Osteoblast (primary cell): ENCODE measurements at regions not wholly inside any gene's neighbourhood (a gene's known extent, or its start where the extent isn't known, plus 50 kb on each side); places are given as distances from the start of the nearest gene placed in this dataset.
A peak's percentile ranks its signal among the peaks of the same experiment; 100 is the strongest.

ENCODE experiments used
- DNase-seq: peaks from one replicate; pipeline ENCODE4 v3.0.0; 2011; ENCODE audit warnings: low spot score, mixed read lengths; ENCODE audit not compliant: insufficient read length; ENCODE audit errors: missing footprints
- H2AFZ ChIP-seq: 2 replicates; pipeline ENCODE4 v1.6.0; 2011; ENCODE audit warnings: mild to moderate bottlenecking, low read length
- H3K27ac ChIP-seq: 2 replicates; pipeline ENCODE4 v1.5.1; 2011; ENCODE audit warnings: mild to moderate bottlenecking, low read depth, low read length, moderate library complexity
- H3K27me3 ChIP-seq: 2 replicates; pipeline ENCODE4 v1.6.0; 2012; ENCODE audit warnings: mild to moderate bottlenecking, control low read depth, inconsistent platforms, low read length, moderate library complexity; ENCODE audit not compliant: insufficient read depth
- H3K36me3 ChIP-seq: 2 replicates; pipeline ENCODE4 v1.5.1; 2011; ENCODE audit warnings: mild to moderate bottlenecking, low read length, control low read depth, moderate library complexity; ENCODE audit not compliant: insufficient read depth
- H3K4me1 ChIP-seq: 2 replicates; pipeline ENCODE4 v1.5.1; 2011; ENCODE audit warnings: mild to moderate bottlenecking, low read length, control low read depth, moderate library complexity; ENCODE audit not compliant: insufficient read depth
- H3K4me2 ChIP-seq: 2 replicates; pipeline ENCODE4 v1.6.0; 2011; ENCODE audit warnings: mild to moderate bottlenecking, low read length; ENCODE audit not compliant: insufficient read depth
- H3K4me3 ChIP-seq: fragments of 200-600 bp; sonication (generic); 3 replicates; pipeline ENCODE4 v1.5.1; 2012; ENCODE audit warnings: mild to moderate bottlenecking, low read length, inconsistent platforms; ENCODE audit not compliant: insufficient read depth
- H3K79me2 ChIP-seq: 2 replicates; pipeline ENCODE4 v1.6.0; 2012; ENCODE audit warnings: mild to moderate bottlenecking, low read length, control low read depth, inconsistent platforms; ENCODE audit not compliant: insufficient read depth
- H3K9me3 ChIP-seq: 2 replicates; pipeline ENCODE4 v1.5.1; 2011; ENCODE audit warnings: low read depth, low read length, control low read depth
- H4K20me1 ChIP-seq: 2 replicates; pipeline ENCODE4 v1.6.0; 2012; ENCODE audit warnings: mild to moderate bottlenecking, low read length, control low read depth; ENCODE audit not compliant: insufficient read depth
- TF ChIP-seq, protein P1 (sequence below): IDR thresholded peaks from 2 replicates; pipeline ENCODE4 v1.5.1; 2011; ENCODE audit warnings: mild to moderate bottlenecking, low read depth, low read length, moderate library complexity; ENCODE audit errors: extremely low read depth

DNA sequence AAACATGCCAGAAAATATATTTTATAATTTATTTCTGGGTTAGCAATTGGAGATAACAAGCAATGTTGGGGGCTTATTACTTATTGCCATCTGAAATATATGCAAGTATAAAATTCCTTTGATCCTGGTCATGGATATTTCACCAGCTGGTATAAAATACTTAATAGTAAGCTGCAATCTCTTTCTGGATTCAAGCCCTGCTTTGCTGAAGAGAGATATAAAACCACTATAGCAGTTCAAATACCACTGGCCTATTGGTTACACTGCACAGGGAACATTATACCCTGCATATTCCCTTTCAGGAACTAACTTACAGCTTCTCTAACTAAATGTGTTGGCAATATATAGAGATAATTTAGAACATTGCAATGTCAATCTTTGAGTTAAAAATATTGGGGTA, 546.2 kb upstream of the ATP2B1 start:
- no peaks in the 10 kb centered on the region for H3K79me2 ChIP-seq
- TF ChIP-seq, protein P1, sequence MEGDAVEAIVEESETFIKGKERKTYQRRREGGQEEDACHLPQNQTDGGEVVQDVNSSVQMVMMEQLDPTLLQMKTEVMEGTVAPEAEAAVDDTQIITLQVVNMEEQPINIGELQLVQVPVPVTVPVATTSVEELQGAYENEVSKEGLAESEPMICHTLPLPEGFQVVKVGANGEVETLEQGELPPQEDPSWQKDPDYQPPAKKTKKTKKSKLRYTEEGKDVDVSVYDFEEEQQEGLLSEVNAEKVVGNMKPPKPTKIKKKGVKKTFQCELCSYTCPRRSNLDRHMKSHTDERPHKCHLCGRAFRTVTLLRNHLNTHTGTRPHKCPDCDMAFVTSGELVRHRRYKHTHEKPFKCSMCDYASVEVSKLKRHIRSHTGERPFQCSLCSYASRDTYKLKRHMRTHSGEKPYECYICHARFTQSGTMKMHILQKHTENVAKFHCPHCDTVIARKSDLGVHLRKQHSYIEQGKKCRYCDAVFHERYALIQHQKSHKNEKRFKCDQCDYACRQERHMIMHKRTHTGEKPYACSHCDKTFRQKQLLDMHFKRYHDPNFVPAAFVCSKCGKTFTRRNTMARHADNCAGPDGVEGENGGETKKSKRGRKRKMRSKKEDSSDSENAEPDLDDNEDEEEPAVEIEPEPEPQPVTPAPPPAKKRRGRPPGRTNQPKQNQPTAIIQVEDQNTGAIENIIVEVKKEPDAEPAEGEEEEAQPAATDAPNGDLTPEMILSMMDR: no peak
- peaks cover 18% of the 10 kb centered on the region for H3K4me1 ChIP-seq
- no peak for DNase-seq
- no peaks in the 10 kb centered on the region for H3K9me3 ChIP-seq
- H3K36me3 ChIP-seq: no peaks in the 10 kb centered on the region
- H3K27ac ChIP-seq: no peak overlapping the region
- no peak overlapping the region for H3K4me3 ChIP-seq
- H3K27me3 ChIP-seq: no peaks in the 10 kb centered on the region
- H4K20me1 ChIP-seq: no peaks in the 10 kb centered on the region
- H2AFZ ChIP-seq: no peak overlapping the region
- no peak overlapping the region for H3K4me2 ChIP-seq

DNA sequence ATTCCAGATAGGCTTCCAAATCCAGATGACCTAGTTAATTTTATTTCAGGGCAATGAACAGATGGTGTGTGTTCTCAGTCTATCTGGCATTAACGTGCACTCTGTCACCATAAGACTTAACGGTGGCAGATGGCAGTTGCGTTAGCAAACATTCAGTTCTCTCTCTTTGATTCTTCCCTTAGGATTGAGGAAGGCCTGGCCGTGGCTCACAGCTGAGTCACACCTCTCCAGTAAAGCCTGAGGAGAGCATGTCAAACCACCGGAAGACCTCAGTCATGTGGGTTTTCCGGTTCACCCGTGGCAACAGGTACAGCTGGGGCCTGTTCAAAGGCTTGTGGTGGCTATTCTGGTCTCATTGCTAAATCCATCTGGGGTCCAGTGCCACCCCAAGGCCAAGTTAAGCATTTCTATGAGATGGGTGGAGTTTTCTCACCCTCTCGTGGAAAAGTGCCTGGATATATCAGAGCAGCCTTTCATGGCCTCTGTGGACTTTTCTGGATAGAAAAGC, 545.1 kb upstream of the ATP2B1 start:
- Histone ChIP-seq H3K4me1 (peaks cover 18% of the 10 kb centered on the region), H3K9me3 (no peaks in the 10 kb centered on the region), H2AFZ (peak overlapping the region; percentile 78), H3K27ac (peak overlapping the region; percentile 36), H3K27me3 (no peaks in the 10 kb centered on the region), H3K79me2 (no peaks in the 10 kb centered on the region), H3K4me2 (peak overlapping the region; percentile 41), H4K20me1 (no peaks in the 10 kb centered on the region), H3K36me3 (no peaks in the 10 kb centered on the region), H3K4me3 (no peak overlapping the region)
- TF ChIP-seq, protein P1: peak; percentile 53
- peak; percentile 61 for DNase-seq

DNA sequence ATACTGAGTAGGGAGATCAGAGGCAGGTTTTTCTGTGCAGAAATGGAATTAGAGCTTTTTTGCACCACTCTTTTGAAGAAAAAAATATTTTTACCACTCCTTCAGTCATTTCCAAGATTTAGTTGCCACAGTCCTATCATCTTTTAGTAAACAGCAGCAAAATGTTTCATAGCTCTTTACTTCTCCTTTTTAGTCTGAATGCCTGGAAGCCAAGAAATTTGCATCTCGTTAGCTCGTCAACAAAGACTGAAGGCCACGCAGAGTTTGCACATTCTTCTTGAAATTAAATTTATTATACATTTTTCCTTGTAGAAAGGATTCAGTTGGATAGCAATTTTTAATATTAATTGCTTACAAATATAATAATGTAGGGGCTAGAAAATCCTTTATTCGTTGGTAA, 544.5 kb upstream of the ATP2B1 start:
- no peak overlapping the region for H3K4me3 ChIP-seq
- no peaks in the 10 kb centered on the region for H3K79me2 ChIP-seq
- TF ChIP-seq, protein P1: no peak
- H3K27me3 ChIP-seq: no peaks in the 10 kb centered on the region
- H4K20me1 ChIP-seq: no peaks in the 10 kb centered on the region
- no peaks in the 10 kb centered on the region for H3K9me3 ChIP-seq
- no peak for DNase-seq
- H3K27ac ChIP-seq: no peak overlapping the region
- no peaks in the 10 kb centered on the region for H3K36me3 ChIP-seq
- H3K4me1 ChIP-seq: peaks cover 18% of the 10 kb centered on the region
- H3K4me2 ChIP-seq: no peak overlapping the region
- H2AFZ ChIP-seq: no peak overlapping the region

DNA sequence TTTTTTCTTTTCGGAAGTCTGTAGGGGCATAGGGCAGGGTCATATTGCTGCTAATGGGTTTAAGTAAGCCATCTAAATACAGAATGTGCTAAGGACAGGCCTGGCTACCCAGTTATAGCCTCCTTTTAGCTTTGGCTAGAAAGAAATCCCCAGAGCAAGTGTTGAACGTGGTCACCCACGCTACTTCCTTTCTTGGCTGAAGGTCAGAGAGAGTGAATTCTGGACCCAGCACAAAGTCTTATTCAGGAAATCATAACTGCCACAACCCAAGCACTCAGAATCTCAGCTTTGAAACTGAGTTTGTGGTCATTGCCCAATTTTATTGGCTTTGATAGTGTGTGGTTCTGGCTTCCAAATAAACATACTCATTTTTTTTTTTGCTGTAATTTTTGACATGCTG, 542.1 kb upstream of the ATP2B1 start:
- Histone ChIP-seq H3K27me3 (no peaks in the 10 kb centered on the region), H4K20me1 (no peaks in the 10 kb centered on the region), H2AFZ (no peak overlapping the region), H3K4me2 (no peak overlapping the region), H3K4me1 (peaks cover 18% of the 10 kb centered on the region), H3K36me3 (no peaks in the 10 kb centered on the region), H3K79me2 (no peaks in the 10 kb centered on the region), H3K27ac (peak overlapping the region; percentile 21), H3K9me3 (no peaks in the 10 kb centered on the region), H3K4me3 (no peak overlapping the region)
- no peak for DNase-seq
- TF ChIP-seq, protein P1: no peak
